ENCODE measurements at regions not wholly inside any gene's neighbourhood (a gene's known extent, or its start where the extent isn't known, plus 50 kb on each side); places are given as distances from the start of the nearest gene placed in this dataset.

GRCh38 chr14:36047912-36048311 lies 128.6 kb downstream of the PTCSC3 start:
- TF ChIP-seq, protein P1, sequence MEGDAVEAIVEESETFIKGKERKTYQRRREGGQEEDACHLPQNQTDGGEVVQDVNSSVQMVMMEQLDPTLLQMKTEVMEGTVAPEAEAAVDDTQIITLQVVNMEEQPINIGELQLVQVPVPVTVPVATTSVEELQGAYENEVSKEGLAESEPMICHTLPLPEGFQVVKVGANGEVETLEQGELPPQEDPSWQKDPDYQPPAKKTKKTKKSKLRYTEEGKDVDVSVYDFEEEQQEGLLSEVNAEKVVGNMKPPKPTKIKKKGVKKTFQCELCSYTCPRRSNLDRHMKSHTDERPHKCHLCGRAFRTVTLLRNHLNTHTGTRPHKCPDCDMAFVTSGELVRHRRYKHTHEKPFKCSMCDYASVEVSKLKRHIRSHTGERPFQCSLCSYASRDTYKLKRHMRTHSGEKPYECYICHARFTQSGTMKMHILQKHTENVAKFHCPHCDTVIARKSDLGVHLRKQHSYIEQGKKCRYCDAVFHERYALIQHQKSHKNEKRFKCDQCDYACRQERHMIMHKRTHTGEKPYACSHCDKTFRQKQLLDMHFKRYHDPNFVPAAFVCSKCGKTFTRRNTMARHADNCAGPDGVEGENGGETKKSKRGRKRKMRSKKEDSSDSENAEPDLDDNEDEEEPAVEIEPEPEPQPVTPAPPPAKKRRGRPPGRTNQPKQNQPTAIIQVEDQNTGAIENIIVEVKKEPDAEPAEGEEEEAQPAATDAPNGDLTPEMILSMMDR (IDR thresholded peaks at IDR 0.05; ENCODE audit: borderline replicate concordance, extremely low read depth, low read length, poor library complexity, severe bottlenecking), result no peak
- no peak for TF ChIP-seq EZH2 (IDR thresholded peaks at IDR 0.05; ENCODE audit: borderline replicate concordance, low read depth, low read length, severe bottlenecking)
